ENCODE measurements at regions not wholly inside any gene's neighbourhood (a gene's known extent, or its start where the extent isn't known, plus 50 kb on each side); places are given as distances from the start of the nearest gene placed in this dataset.

GRCh38 chr7:85447004-85447403 is 260.1 kb upstream of the SEMA3D start:
- intact Hi-C loops (cut with DNase I; ENCODE audit: low total_unique reads): no loop called here

GRCh38 chr7:85426487-85426960 is 239.7 kb upstream of the SEMA3D start:
- no peak for TF ChIP-seq POLR2A (IDR thresholded peaks at IDR 0.05)
- TF ChIP-seq, protein P1, sequence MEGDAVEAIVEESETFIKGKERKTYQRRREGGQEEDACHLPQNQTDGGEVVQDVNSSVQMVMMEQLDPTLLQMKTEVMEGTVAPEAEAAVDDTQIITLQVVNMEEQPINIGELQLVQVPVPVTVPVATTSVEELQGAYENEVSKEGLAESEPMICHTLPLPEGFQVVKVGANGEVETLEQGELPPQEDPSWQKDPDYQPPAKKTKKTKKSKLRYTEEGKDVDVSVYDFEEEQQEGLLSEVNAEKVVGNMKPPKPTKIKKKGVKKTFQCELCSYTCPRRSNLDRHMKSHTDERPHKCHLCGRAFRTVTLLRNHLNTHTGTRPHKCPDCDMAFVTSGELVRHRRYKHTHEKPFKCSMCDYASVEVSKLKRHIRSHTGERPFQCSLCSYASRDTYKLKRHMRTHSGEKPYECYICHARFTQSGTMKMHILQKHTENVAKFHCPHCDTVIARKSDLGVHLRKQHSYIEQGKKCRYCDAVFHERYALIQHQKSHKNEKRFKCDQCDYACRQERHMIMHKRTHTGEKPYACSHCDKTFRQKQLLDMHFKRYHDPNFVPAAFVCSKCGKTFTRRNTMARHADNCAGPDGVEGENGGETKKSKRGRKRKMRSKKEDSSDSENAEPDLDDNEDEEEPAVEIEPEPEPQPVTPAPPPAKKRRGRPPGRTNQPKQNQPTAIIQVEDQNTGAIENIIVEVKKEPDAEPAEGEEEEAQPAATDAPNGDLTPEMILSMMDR (IDR thresholded peaks at IDR 0.05): no peak
- no peaks in the 10 kb centered on the region for H3K36me3 ChIP-seq (ENCODE audit: low read depth, missing control alignments)
- DNase-seq: peak; percentile 38
- H3K27ac ChIP-seq: no peak overlapping the region
- H3K4me3 ChIP-seq: no peak overlapping the region
- intact Hi-C loops (cut with DNase I; ENCODE audit: low total_unique reads): no loop called here
- WGBS, 2 donors: 65 to 81% methylated on average over 2 of the region's 2 CpGs
- peaks cover 5% of the 10 kb centered on the region for H3K4me1 ChIP-seq
- H3K27me3 ChIP-seq: no peaks in the 10 kb centered on the region
- H3K9me3 ChIP-seq: no peaks in the 10 kb centered on the region

More at GRCh38 chr7:85447004-85447403, 260.1 kb upstream of the SEMA3D start:
- H3K9me3 ChIP-seq: no peaks in the 10 kb centered on the region
- TF ChIP-seq POLR2A (IDR thresholded peaks at IDR 0.05): no peak
- TF ChIP-seq, protein P1 (IDR thresholded peaks at IDR 0.05): no peak
- no peaks in the 10 kb centered on the region for H3K27me3 ChIP-seq
- H3K4me3 ChIP-seq: no peak overlapping the region
- no peaks in the 10 kb centered on the region for H3K4me1 ChIP-seq
- no peak for DNase-seq
- no peak overlapping the region for H3K27ac ChIP-seq
- no peaks in the 10 kb centered on the region for H3K36me3 ChIP-seq (ENCODE audit: low read depth, missing control alignments)
- 91 to 95% methylated on average over 1 of the region's 1 CpG for WGBS, 2 donors

GRCh38 chr7:85424298-85424697 is 237.4 kb upstream of the SEMA3D start:
- WGBS, 2 donors: 68 to 87% methylated on average over 7 of the region's 7 CpGs
- DNase-seq: no peak
- H3K27ac ChIP-seq: no peak overlapping the region

GRCh38 chr7:85423209-85423895 is 236.5 kb upstream of the SEMA3D start:
- Histone ChIP-seq H3K4me1 (peaks cover 5% of the 10 kb centered on the region), H3K27ac (no peak overlapping the region), H3K36me3 (ENCODE audit: low read depth, missing control alignments) (no peaks in the 10 kb centered on the region), H3K9me3 (no peaks in the 10 kb centered on the region), H3K27me3 (no peaks in the 10 kb centered on the region), H3K4me3 (peak overlapping the region in 1 of 2 donors; percentile 23)
- intact Hi-C loops (cut with DNase I; ENCODE audit: low total_unique reads): no loop called here
- DNase-seq: no peak
- no peak for TF ChIP-seq POLR2A (IDR thresholded peaks at IDR 0.05)
- TF ChIP-seq, protein P1 (IDR thresholded peaks at IDR 0.05): no peak
- 66 to 82% methylated on average over 17 to 19 of the region's 21 CpGs for WGBS, 2 donors

More at GRCh38 chr7:85424298-85424697, 237.4 kb upstream of the SEMA3D start:
- Histone ChIP-seq H3K4me1 (peaks cover 5% of the 10 kb centered on the region), H3K36me3 (ENCODE audit: low read depth, missing control alignments) (no peaks in the 10 kb centered on the region), H3K27me3 (no peaks in the 10 kb centered on the region), H3K9me3 (no peaks in the 10 kb centered on the region), H3K4me3 (no peak overlapping the region)
- intact Hi-C loops (cut with DNase I; ENCODE audit: low total_unique reads): no loop called here
- no peak for TF ChIP-seq POLR2A (IDR thresholded peaks at IDR 0.05)

DNA sequence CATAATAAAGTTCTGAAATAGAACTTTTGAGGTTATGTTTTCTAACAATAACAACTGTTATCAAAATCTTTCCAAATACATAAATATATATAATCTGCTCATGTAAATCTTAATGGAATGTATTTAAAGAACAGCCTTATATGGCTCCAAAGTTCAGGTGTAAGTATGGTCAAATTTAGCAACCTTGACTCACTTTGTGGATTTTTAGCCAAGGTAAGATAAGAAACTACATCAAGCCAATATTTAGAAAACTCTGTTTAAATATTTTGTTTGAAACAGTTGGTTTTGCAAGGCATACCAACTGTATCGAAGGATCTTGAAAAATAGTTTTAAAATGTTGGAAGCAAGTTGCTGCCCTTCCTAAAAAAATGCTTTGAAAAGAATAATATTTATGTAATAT is 228.9 kb upstream of the SEMA3D start:
- intact Hi-C loops (cut with DNase I; ENCODE audit: low total_unique reads): no loop called here
- Histone ChIP-seq H3K4me1 (no peaks in the 10 kb centered on the region), H3K4me3 (no peak overlapping the region), H3K27me3 (no peaks in the 10 kb centered on the region), H3K27ac (no peak overlapping the region), H3K9me3 (no peaks in the 10 kb centered on the region), H3K36me3 (ENCODE audit: low read depth, missing control alignments) (no peaks in the 10 kb centered on the region)
- no peak for DNase-seq
- no peak for TF ChIP-seq POLR2A (IDR thresholded peaks at IDR 0.05)
- TF ChIP-seq, protein P1 (IDR thresholded peaks at IDR 0.05): no peak
- 87 to 89% methylated on average over 1 of the region's 1 CpG for WGBS, 2 donors
